BLaER1 (cell line): ENCODE measurements at regions not wholly inside any gene's neighbourhood (a gene's known extent, or its start where the extent isn't known, plus 50 kb on each side); places are given as distances from the start of the nearest gene placed in this dataset.
"Not testable (repeated sequence)": the region's sequence is repeated elsewhere in the genome, so short reads cannot be mapped to it uniquely, and the experiment has no call there.

Experiments used
- H3K27ac ChIP-seq: shearing (Covaris generic); formaldehyde crosslinking; 2 replicates; pipeline ENCODE4 v1.8.1; 2022
- H3K27me3 ChIP-seq: shearing (Covaris generic); formaldehyde crosslinking; 2 replicates; pipeline ENCODE4 v1.8.1; 2022
- H3K36me3 ChIP-seq: shearing (Covaris generic); formaldehyde crosslinking; 2 replicates; pipeline ENCODE4 v1.8.1; 2022
- H3K4me1 ChIP-seq: shearing (Covaris generic); formaldehyde crosslinking; 2 replicates; pipeline ENCODE4 v1.8.1; 2022
- H3K4me2 ChIP-seq: shearing (Covaris generic); formaldehyde crosslinking; 2 replicates; pipeline ENCODE4 v1.8.1; 2022
- H3K4me3 ChIP-seq: shearing (Covaris generic); formaldehyde crosslinking; 2 replicates; pipeline ENCODE4 v1.8.1; 2022
- H3K9ac ChIP-seq: shearing (Covaris generic); formaldehyde crosslinking; 2 replicates; pipeline ENCODE4 v1.8.1; 2022
- H3K9me3 ChIP-seq: shearing (Covaris generic); formaldehyde crosslinking; 2 replicates; pipeline ENCODE4 v1.8.1; 2022
- H4K20me1 ChIP-seq: shearing (Covaris generic); formaldehyde crosslinking; 2 replicates; pipeline ENCODE4 v1.8.1; 2022

- H3K4me1 ChIP-seq, H3K4me2 ChIP-seq, H4K20me1 ChIP-seq, H3K9ac ChIP-seq, H3K4me3 ChIP-seq, H3K27ac ChIP-seq, H3K36me3 ChIP-seq, H3K9me3 ChIP-seq, H3K27me3 ChIP-seq: not testable (repeated sequence)
These were observed 56.8 kb downstream of the ATP6V0E2 start for GRCh38 chr7:149930374-149931068.

- not testable (repeated sequence) for H3K9ac ChIP-seq, H3K36me3 ChIP-seq, H3K9me3 ChIP-seq, H3K4me1 ChIP-seq, H4K20me1 ChIP-seq, H3K27ac ChIP-seq, H3K4me3 ChIP-seq, H3K27me3 ChIP-seq, H3K4me2 ChIP-seq
These were observed 60.0 kb downstream of the ATP6V0E2 start for GRCh38 chr7:149933776-149934175.

DNA sequence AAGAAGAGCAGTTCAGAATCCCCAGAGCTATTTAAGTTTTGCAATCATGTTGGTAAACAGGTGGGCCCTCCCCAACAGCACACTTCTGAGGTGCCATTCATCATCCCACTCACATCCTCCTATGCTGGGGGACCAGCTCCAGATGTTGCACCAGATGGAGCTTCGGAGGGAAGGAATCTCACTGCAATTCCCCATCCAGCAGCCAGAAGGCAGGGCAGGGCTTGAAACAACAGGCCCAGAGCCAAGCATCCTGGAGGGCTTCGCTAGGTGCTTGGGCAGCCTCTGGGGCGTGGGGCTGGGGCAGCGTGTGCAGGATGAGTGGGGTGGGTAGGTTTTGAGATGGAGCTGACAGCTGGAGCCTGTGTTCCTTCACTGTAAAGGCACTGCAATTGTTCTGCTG lies 73.6 kb downstream of the ATP6V0E2 start:
- not testable (repeated sequence) for H3K9ac ChIP-seq, H3K27ac ChIP-seq, H3K27me3 ChIP-seq, H4K20me1 ChIP-seq, H3K36me3 ChIP-seq, H3K4me3 ChIP-seq, H3K9me3 ChIP-seq
- peaks cover 38% of the 10 kb centered on the region for H3K4me1 ChIP-seq
- H3K4me2 ChIP-seq = peak overlapping the region; percentile 53; the same call in 1 of the 2 replicates

- not testable (repeated sequence) for H3K27me3 ChIP-seq, H4K20me1 ChIP-seq, H3K36me3 ChIP-seq, H3K4me3 ChIP-seq, H3K9ac ChIP-seq, H3K9me3 ChIP-seq
- Histone ChIP-seq H3K4me1 (peaks cover 38% of the 10 kb centered on the region), H3K4me2 (peak overlapping the region; percentile 70), H3K27ac (peak overlapping the region; percentile 84)
These were observed 74.7 kb downstream of the ATP6V0E2 start for GRCh38 chr7:149948444-149948843.

- Histone ChIP-seq H3K4me2 (peak overlapping the region; percentile 70), H3K4me1 (peaks cover 37% of the 10 kb centered on the region), H3K9ac (peak overlapping the region; percentile 69; the same call in 1 of the 2 replicates), H3K27ac (peak overlapping the region; percentile 84)
- not testable (repeated sequence) for H4K20me1 ChIP-seq, H3K4me3 ChIP-seq, H3K27me3 ChIP-seq, H3K9me3 ChIP-seq, H3K36me3 ChIP-seq
These were observed 76.3 kb downstream of the ATP6V0E2 start for GRCh38 chr7:149949863-149950577.

GRCh38 chr7:149950578-149950924 lies 76.8 kb downstream of the ATP6V0E2 start:
- H3K9ac ChIP-seq, H3K27me3 ChIP-seq, H3K9me3 ChIP-seq, H3K36me3 ChIP-seq, H3K27ac ChIP-seq, H3K4me3 ChIP-seq, H4K20me1 ChIP-seq: not testable (repeated sequence)
- peak overlapping the region; percentile 36; the same call in 1 of the 2 replicates for H3K4me2 ChIP-seq
- peaks cover 37% of the 10 kb centered on the region for H3K4me1 ChIP-seq

GRCh38 chr7:149951579-149951978 lies 77.8 kb downstream of the ATP6V0E2 start:
- Histone ChIP-seq H3K4me2 (peak overlapping the region; percentile 62), H3K27ac (peak overlapping the region; percentile 71), H3K4me1 (peaks cover 46% of the 10 kb centered on the region)
- H4K20me1 ChIP-seq, H3K4me3 ChIP-seq, H3K9me3 ChIP-seq, H3K9ac ChIP-seq, H3K27me3 ChIP-seq, H3K36me3 ChIP-seq: not testable (repeated sequence)

DNA sequence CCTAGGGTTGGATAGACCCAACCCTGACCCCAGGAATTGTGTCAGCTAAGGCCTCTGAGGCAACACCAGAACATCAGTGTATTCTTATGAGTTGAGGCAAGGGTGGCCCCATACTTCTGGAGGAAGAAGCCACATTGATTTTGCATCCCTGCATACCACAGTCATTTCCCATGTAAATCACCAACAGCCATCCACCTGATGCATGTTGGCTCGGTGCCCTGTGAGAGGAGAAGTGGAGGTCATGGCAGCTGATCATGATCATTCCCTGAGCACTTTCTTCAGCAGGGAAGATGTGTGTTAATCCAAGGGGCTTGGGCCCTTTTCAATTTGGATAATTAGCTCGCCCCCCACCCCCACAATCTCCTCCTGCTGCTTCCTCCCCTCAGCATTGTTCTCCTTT lies 85.1 kb downstream of the ATP6V0E2 start:
- not testable (repeated sequence) for H3K27me3 ChIP-seq, H3K4me3 ChIP-seq, H3K9ac ChIP-seq, H3K27ac ChIP-seq, H3K4me2 ChIP-seq, H3K36me3 ChIP-seq, H4K20me1 ChIP-seq
- H3K4me1 ChIP-seq = peaks cover 49% of the 10 kb centered on the region
- peaks cover 16% of the 10 kb centered on the region for H3K9me3 ChIP-seq

- H3K4me2 ChIP-seq, H3K36me3 ChIP-seq, H4K20me1 ChIP-seq, H3K27me3 ChIP-seq, H3K9ac ChIP-seq, H3K4me3 ChIP-seq, H3K27ac ChIP-seq: not testable (repeated sequence)
- peaks cover 39% of the 10 kb centered on the region for H3K4me1 ChIP-seq
- peaks cover 16% of the 10 kb centered on the region for H3K9me3 ChIP-seq
These were observed 87.1 kb downstream of the ATP6V0E2 start for GRCh38 chr7:149960863-149961262.

GRCh38 chr7:149961878-149962277 lies 88.1 kb downstream of the ATP6V0E2 start:
- H3K36me3 ChIP-seq, H3K27me3 ChIP-seq, H4K20me1 ChIP-seq, H3K27ac ChIP-seq, H3K4me2 ChIP-seq, H3K4me3 ChIP-seq, H3K9ac ChIP-seq: not testable (repeated sequence)
- Histone ChIP-seq H3K4me1 (peaks cover 30% of the 10 kb centered on the region), H3K9me3 (peaks cover 16% of the 10 kb centered on the region)

GRCh38 chr7:149962685-149963319 lies 89.0 kb downstream of the ATP6V0E2 start:
- not testable (repeated sequence) for H3K9ac ChIP-seq, H3K27ac ChIP-seq, H3K4me3 ChIP-seq, H3K36me3 ChIP-seq, H3K27me3 ChIP-seq, H4K20me1 ChIP-seq
- Histone ChIP-seq H3K9me3 (peaks cover 16% of the 10 kb centered on the region), H3K4me1 (peaks cover 30% of the 10 kb centered on the region), H3K4me2 (peak overlapping the region; percentile 67)

- H3K27ac ChIP-seq, H3K4me2 ChIP-seq, H3K9ac ChIP-seq, H4K20me1 ChIP-seq, H3K4me3 ChIP-seq, H3K36me3 ChIP-seq, H3K27me3 ChIP-seq: not testable (repeated sequence)
- H3K9me3 ChIP-seq = peaks cover 16% of the 10 kb centered on the region
- peaks cover 30% of the 10 kb centered on the region for H3K4me1 ChIP-seq
These were observed 90.2 kb downstream of the ATP6V0E2 start for GRCh38 chr7:149963985-149964384.

DNA sequence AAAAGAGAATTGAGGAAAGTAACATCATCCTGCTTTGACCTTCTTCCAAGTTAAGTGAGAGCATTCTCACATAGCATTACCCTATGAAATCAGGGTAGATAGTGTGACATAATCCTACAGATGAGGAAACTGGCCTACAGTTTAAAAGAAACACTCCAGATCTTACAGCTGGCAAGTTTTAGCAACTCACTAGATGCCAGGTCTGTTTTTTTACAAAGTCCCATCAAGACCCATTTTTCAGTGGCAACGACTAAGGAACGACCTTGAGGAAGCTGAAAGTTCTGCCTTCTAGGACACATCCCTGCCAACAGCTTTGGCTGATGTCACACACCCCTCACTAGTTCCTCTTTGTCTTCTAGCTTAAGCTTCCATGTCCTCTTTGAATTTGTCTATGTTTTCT lies 92.7 kb downstream of the ATP6V0E2 start:
- not testable (repeated sequence) for H3K9me3 ChIP-seq, H3K4me2 ChIP-seq, H4K20me1 ChIP-seq, H3K9ac ChIP-seq, H3K4me3 ChIP-seq, H3K27ac ChIP-seq, H3K27me3 ChIP-seq, H3K36me3 ChIP-seq
- peaks cover 21% of the 10 kb centered on the region for H3K4me1 ChIP-seq

GRCh38 chr7:149972977-149973376 lies 99.2 kb downstream of the ATP6V0E2 start:
- H3K4me3 ChIP-seq, H3K9ac ChIP-seq, H3K27ac ChIP-seq, H3K27me3 ChIP-seq, H3K9me3 ChIP-seq, H4K20me1 ChIP-seq, H3K36me3 ChIP-seq: not testable (repeated sequence)
- peaks cover 35% of the 10 kb centered on the region for H3K4me1 ChIP-seq
- H3K4me2 ChIP-seq = peak overlapping the region; percentile 66; the same call in 1 of the 2 replicates
